Type B pancreatic cell (in vitro differentiated cells): ENCODE measurements at regions not wholly inside any gene's neighbourhood (a gene's known extent, or its start where the extent isn't known, plus 50 kb on each side); places are given as distances from the start of the nearest gene placed in this dataset.

Source experiments
- DNase-seq: peaks from one replicate; pipeline ENCODE4 v3.0.0; 2021; ENCODE audit warnings: mixed read lengths; ENCODE audit not compliant: unreplicated experiment; ENCODE audit errors: extremely low spot score
- H3K27ac Mint-ChIP-seq: 2 replicates; pipeline ENCODE4 v1.8.0; 2021; ENCODE audit warnings: mild to moderate bottlenecking, mixed read lengths
- H3K27me3 Mint-ChIP-seq: 2 replicates; pipeline ENCODE4 v1.8.0; 2021; ENCODE audit warnings: mixed read lengths
- H3K36me3 Mint-ChIP-seq: 2 replicates; pipeline ENCODE4 v1.8.0; 2021; ENCODE audit warnings: mixed read lengths
- H3K4me1 Mint-ChIP-seq: one replicate; pipeline ENCODE4 v1.8.0; 2021; ENCODE audit warnings: mixed read lengths; ENCODE audit not compliant: unreplicated experiment
- H3K4me3 Mint-ChIP-seq: 2 replicates; pipeline ENCODE4 v1.8.0; 2021; ENCODE audit warnings: mild to moderate bottlenecking, mixed read lengths
- H3K9me3 Mint-ChIP-seq: 2 replicates; pipeline ENCODE4 v1.8.0; 2021; ENCODE audit warnings: mixed read lengths
- CTCF ChIP-seq: fragments of 200-600 bp; sonication (generic); conservative IDR thresholded peaks from 2 replicates; pipeline ENCODE4 v1.5.0; 2021; ENCODE audit warnings: antibody characterized with exemption, mild to moderate bottlenecking

GRCh38 chr5:62065050-62065449 is 241.0 kb upstream of the KIF2A start:
- H3K36me3 Mint-ChIP-seq, result no peaks in the 10 kb centered on the region
- no peak overlapping the region for H3K4me3 Mint-ChIP-seq
- TF ChIP-seq CTCF, result no peak
- peaks cover 16% of the 10 kb centered on the region for H3K27me3 Mint-ChIP-seq
- H3K9me3 Mint-ChIP-seq, result peaks cover 10% of the 10 kb centered on the region
- H3K4me1 Mint-ChIP-seq, result peaks cover 3% of the 10 kb centered on the region
- no peak for DNase-seq
- no peak overlapping the region for H3K27ac Mint-ChIP-seq

GRCh38 chr5:62066761-62067277 is 239.2 kb upstream of the KIF2A start:
- H3K4me3 Mint-ChIP-seq, result no peak overlapping the region
- H3K9me3 Mint-ChIP-seq, result peaks cover 10% of the 10 kb centered on the region
- TF ChIP-seq CTCF, result no peak
- DNase-seq, result no peak
- no peaks in the 10 kb centered on the region for H3K36me3 Mint-ChIP-seq
- peaks cover 14% of the 10 kb centered on the region for H3K27me3 Mint-ChIP-seq
- peaks cover 3% of the 10 kb centered on the region for H3K4me1 Mint-ChIP-seq
- no peak overlapping the region for H3K27ac Mint-ChIP-seq

- H3K4me3 Mint-ChIP-seq, result no peak overlapping the region
- peaks cover 17% of the 10 kb centered on the region for H3K27me3 Mint-ChIP-seq
- DNase-seq, result no peak
- H3K4me1 Mint-ChIP-seq, result peaks cover 3% of the 10 kb centered on the region
- H3K36me3 Mint-ChIP-seq, result no peaks in the 10 kb centered on the region
- peaks cover 10% of the 10 kb centered on the region for H3K9me3 Mint-ChIP-seq
- no peak overlapping the region for H3K27ac Mint-ChIP-seq
- TF ChIP-seq CTCF, result no peak
These were observed 237.5 kb upstream of the KIF2A start for GRCh38 chr5:62068554-62068953.

- Mint-ChIP-seq H3K4me1 (peaks cover 17% of the 10 kb centered on the region), H3K27me3 (peaks cover 3% of the 10 kb centered on the region), H3K4me3 (no peak overlapping the region), H3K27ac (no peak overlapping the region), H3K9me3 (no peaks in the 10 kb centered on the region), H3K36me3 (no peaks in the 10 kb centered on the region)
- no peak for TF ChIP-seq CTCF
- no peak for DNase-seq
These were observed 228.6 kb upstream of the KIF2A start for GRCh38 chr5:62077387-62077786.

GRCh38 chr5:62077823-62078550 is 228.0 kb upstream of the KIF2A start:
- no peak overlapping the region for H3K27ac Mint-ChIP-seq
- H3K9me3 Mint-ChIP-seq, result no peaks in the 10 kb centered on the region
- peaks cover 3% of the 10 kb centered on the region for H3K27me3 Mint-ChIP-seq
- no peak overlapping the region for H3K4me3 Mint-ChIP-seq
- DNase-seq, result no peak
- peaks cover 17% of the 10 kb centered on the region for H3K4me1 Mint-ChIP-seq
- no peak for TF ChIP-seq CTCF
- no peaks in the 10 kb centered on the region for H3K36me3 Mint-ChIP-seq
